MM.1S (cell line): ENCODE measurements at regions not wholly inside any gene's neighbourhood (a gene's known extent, or its start where the extent isn't known, plus 50 kb on each side); places are given as distances from the start of the nearest gene placed in this dataset.

Experiments used
- CTCF ChIP-seq: fragments of 300-600 bp; sonication (generic); IDR thresholded peaks from 2 replicates; pipeline ENCODE4 v1.5.1; 2016; ENCODE audit warnings: antibody characterized with exemption, low read length, mixed read lengths
- EZH2 ChIP-seq: fragments of 300-600 bp; sonication (generic); optimal IDR thresholded peaks from 2 replicates; pipeline ENCODE3; 2017; ENCODE audit warnings: low read depth, mild to moderate bottlenecking, antibody characterized with exemption, low read length, mixed read lengths
- EZH2phosphoT487 ChIP-seq: fragments of 300-600 bp; sonication (generic); IDR thresholded peaks from 2 replicates; pipeline ENCODE4 v1.6.1; 2018; ENCODE audit warnings: antibody characterized with exemption, low read length

- no peak for TF ChIP-seq CTCF
- TF ChIP-seq EZH2phosphoT487: no peak
- no peak for TF ChIP-seq EZH2
Observed at GRCh38 chr13:103276775-103277498, 210.7 kb upstream of the SLC10A2 start.
